ENCODE measurements at regions not wholly inside any gene's neighbourhood (a gene's known extent, or its start where the extent isn't known, plus 50 kb on each side); places are given as distances from the start of the nearest gene placed in this dataset.

- TF ChIP-seq CTCF (conservative IDR thresholded peaks at IDR 0.05; ENCODE audit: low read length) (no peak), EZH2phosphoT487 (IDR thresholded peaks at IDR 0.05; ENCODE audit: borderline replicate concordance, low read depth, low read length) (no peak)
Observed at GRCh38 chr2:43160778-43161177, 65.6 kb downstream of the ZFP36L2 start.

All from OCI-LY7 (cell line).